ENCODE measurements at regions not wholly inside any gene's neighbourhood (a gene's known extent, or its start where the extent isn't known, plus 50 kb on each side); places are given as distances from the start of the nearest gene placed in this dataset.

- TF ChIP-seq CTCF (IDR thresholded peaks at IDR 0.05) (no peak), EZH2 (IDR thresholded peaks at IDR 0.05) (no peak)
These were observed 406.5 kb upstream of the GJE1 start for GRCh38 chr6:141726248-141726647.
